H9 (cell line): ENCODE measurements at regions not wholly inside any gene's neighbourhood (a gene's known extent, or its start where the extent isn't known, plus 50 kb on each side); places are given as distances from the start of the nearest gene placed in this dataset.

ENCODE experiments used
- DNase-seq: peaks from one replicate; pipeline ENCODE4 v3.0.0-alpha.2; 2017
- H2AFZ ChIP-seq: one replicate; pipeline ENCODE4 v1.6.1; 2013; ENCODE audit warnings: mild to moderate bottlenecking, low read length, control low read depth, moderate library complexity
- H2AK5ac ChIP-seq: 2 replicates; pipeline ENCODE4 v1.6.1; 2013; ENCODE audit warnings: low read length, control low read depth, mixed read lengths; ENCODE audit not compliant: insufficient read length
- H2BK120ac ChIP-seq: one replicate; pipeline ENCODE4 v1.6.1; 2013; ENCODE audit warnings: low read depth, mild to moderate bottlenecking, low read length, control low read depth, inconsistent platforms; ENCODE audit not compliant: poor library complexity, severe bottlenecking
- H2BK12ac ChIP-seq: 2 replicates; pipeline ENCODE4 v1.6.1; 2013; ENCODE audit warnings: low read length, control low read depth, mixed read lengths, low read depth; ENCODE audit not compliant: insufficient read length
- H2BK15ac ChIP-seq: 2 replicates; pipeline ENCODE4 v1.6.1; 2013; ENCODE audit warnings: low read depth, low read length, control low read depth
- H2BK20ac ChIP-seq: one replicate; pipeline ENCODE4 v1.6.1; 2013; ENCODE audit warnings: low read depth, mild to moderate bottlenecking, low read length, control low read depth, inconsistent platforms; ENCODE audit not compliant: poor library complexity, severe bottlenecking
- H2BK5ac ChIP-seq: 2 replicates; pipeline ENCODE4 v1.6.1; 2013; ENCODE audit warnings: low read length, control low read depth, mixed read lengths; ENCODE audit not compliant: insufficient read length
- H3K14ac ChIP-seq: 2 replicates; pipeline ENCODE4 v1.6.1; 2013; ENCODE audit warnings: low read length, control low read depth; ENCODE audit not compliant: insufficient read depth
- H3K18ac ChIP-seq: 2 replicates; pipeline ENCODE4 v1.6.1; 2013; ENCODE audit warnings: low read depth, mild to moderate bottlenecking, mixed read lengths, low read length, control low read depth; ENCODE audit not compliant: insufficient read length
- H3K23ac ChIP-seq: 2 replicates; pipeline ENCODE4 v1.6.1; 2013; ENCODE audit warnings: low read length, control low read depth, mixed read lengths, low read depth; ENCODE audit not compliant: insufficient read length
- H3K23me2 ChIP-seq: 2 replicates; pipeline ENCODE4 v1.6.1; 2013; ENCODE audit warnings: low read depth, mild to moderate bottlenecking, mixed read lengths, low read length, control low read depth; ENCODE audit not compliant: insufficient read length, poor library complexity, severe bottlenecking
- H3K27ac ChIP-seq: 2 replicates; pipeline ENCODE4 v1.5.1; 2013; ENCODE audit warnings: low read length, control low read depth, mixed read lengths, low read depth; ENCODE audit not compliant: insufficient read length
- H3K27me3 ChIP-seq: 2 replicates; pipeline ENCODE4 v1.6.1; 2013; ENCODE audit warnings: low read length, control low read depth, inconsistent platforms; ENCODE audit not compliant: insufficient read depth
- H3K4ac ChIP-seq: 2 replicates; pipeline ENCODE4 v1.6.1; 2013; ENCODE audit warnings: low read depth, mild to moderate bottlenecking, control low read depth, inconsistent platforms, low read length, moderate library complexity
- H3K4me1 ChIP-seq: 2 replicates; pipeline ENCODE4 v1.6.1; 2013; ENCODE audit warnings: low read length, control low read depth, inconsistent platforms; ENCODE audit not compliant: insufficient read depth
- H3K4me2 ChIP-seq: 2 replicates; pipeline ENCODE4 v1.6.1; 2013; ENCODE audit warnings: low read length, control low read depth, mixed read lengths; ENCODE audit not compliant: insufficient read length, insufficient read depth
- H3K56ac ChIP-seq: 2 replicates; pipeline ENCODE4 v1.6.1; 2013; ENCODE audit warnings: low read depth, mild to moderate bottlenecking, mixed read lengths, low read length, control low read depth; ENCODE audit not compliant: insufficient read length
- H3K79me1 ChIP-seq: 2 replicates; pipeline ENCODE4 v1.6.1; 2013; ENCODE audit warnings: low read depth, mild to moderate bottlenecking, moderate library complexity, low read length, control low read depth, inconsistent platforms; ENCODE audit not compliant: insufficient read depth, poor library complexity, severe bottlenecking
- H3K79me2 ChIP-seq: 2 replicates; pipeline ENCODE4 v1.6.1; 2013; ENCODE audit warnings: low read length, control low read depth, inconsistent platforms; ENCODE audit not compliant: insufficient read depth
- H3K9ac ChIP-seq: 2 replicates; pipeline ENCODE4 v1.6.1; 2013; ENCODE audit warnings: low read length, control low read depth, mixed read lengths; ENCODE audit not compliant: insufficient read length; ENCODE audit errors: extremely low read depth
- H3K9me3 ChIP-seq: one replicate; pipeline ENCODE4 v1.6.1; 2013; ENCODE audit warnings: low read depth, low read length, inconsistent platforms; ENCODE audit not compliant: control insufficient read depth
- H3T11ph ChIP-seq: one replicate; pipeline ENCODE4 v1.6.1; 2013; ENCODE audit warnings: mild to moderate bottlenecking, low read length, control low read depth, inconsistent platforms
- H4K20me1 ChIP-seq: one replicate; pipeline ENCODE4 v1.6.1; 2013; ENCODE audit not compliant: control insufficient read depth, insufficient read length, insufficient read depth
- H4K5ac ChIP-seq: 2 replicates; pipeline ENCODE4 v1.6.1; 2013; ENCODE audit warnings: low read depth, mild to moderate bottlenecking, mixed read lengths, low read length, control low read depth; ENCODE audit not compliant: insufficient read length
- H4K8ac ChIP-seq: replicated peaks from 2 replicates; pipeline ENCODE4 v1.6.1; 2013; ENCODE audit warnings: low read length, control low read depth, mixed read lengths, low read depth; ENCODE audit not compliant: insufficient read length
- H4K91ac ChIP-seq: 2 replicates; pipeline ENCODE4 v1.6.1; 2013; ENCODE audit warnings: low read depth, mild to moderate bottlenecking, moderate library complexity, mixed read lengths, low read length, control low read depth; ENCODE audit not compliant: insufficient read length
- H3K27ac Mint-ChIP-seq, 3 experiments: 2 replicates in 2 of 3; 3 replicates in 1 of 3; pipeline ENCODE4 v1.8.0; 2020 to 2021; ENCODE audit warnings: mixed read lengths in 3 of 3, mild to moderate bottlenecking in 1 of 3, moderate library complexity in 1 of 3
- H3K27me3 Mint-ChIP-seq: 2 replicates; pipeline ENCODE4 v1.8.0; 2021; ENCODE audit warnings: low read depth, mild to moderate bottlenecking, moderate library complexity, mixed read lengths
- H3K36me3 Mint-ChIP-seq, 3 experiments: 2 replicates in 2 of 3; 3 replicates in 1 of 3; pipeline ENCODE4 v1.8.0; 2020 to 2021; ENCODE audit warnings: low read depth in 3 of 3, mixed read lengths in 3 of 3; ENCODE audit not compliant: insufficient read depth in 1 of 3
- H3K4me1 Mint-ChIP-seq, 2 experiments: 2 replicates each; pipeline ENCODE4 v1.8.0; 2020; ENCODE audit warnings: mixed read lengths in 2 of 2
- H3K4me3 Mint-ChIP-seq, 2 experiments: 2 replicates in 1 of 2; 3 replicates in 1 of 2; pipeline ENCODE4 v1.8.0; 2020 to 2021; ENCODE audit warnings: mild to moderate bottlenecking in 2 of 2, mixed read lengths in 2 of 2, moderate library complexity in 1 of 2
- H3K9me3 Mint-ChIP-seq, 2 experiments: 2 replicates in 1 of 2; 3 replicates in 1 of 2; pipeline ENCODE4 v1.8.0; 2020; ENCODE audit warnings: mild to moderate bottlenecking in 2 of 2, mixed read lengths in 2 of 2, moderate library complexity in 1 of 2
- WGBS: extraction: QIAGEN DNeasy Blood & Tissue Kit; methylation state at CpG from one replicate; pipeline ENCODE4 v1.1.7; 2013; ENCODE audit warnings: missing lambda C conversion rate, low lambda C conversion rate, mixed read lengths; ENCODE audit not compliant: insufficient read length; ENCODE audit errors: extremely low coverage; 5-methylcytosine and 5-hydroxymethylcytosine counted together
- TF ChIP-seq, protein P1 (sequence below): fragments of 200-600 bp; sonication (generic); conservative IDR thresholded peaks from 3 replicates; pipeline ENCODE4 v1.8.0; 2021; ENCODE audit warnings: antibody characterized with exemption, mild to moderate bottlenecking

DNA sequence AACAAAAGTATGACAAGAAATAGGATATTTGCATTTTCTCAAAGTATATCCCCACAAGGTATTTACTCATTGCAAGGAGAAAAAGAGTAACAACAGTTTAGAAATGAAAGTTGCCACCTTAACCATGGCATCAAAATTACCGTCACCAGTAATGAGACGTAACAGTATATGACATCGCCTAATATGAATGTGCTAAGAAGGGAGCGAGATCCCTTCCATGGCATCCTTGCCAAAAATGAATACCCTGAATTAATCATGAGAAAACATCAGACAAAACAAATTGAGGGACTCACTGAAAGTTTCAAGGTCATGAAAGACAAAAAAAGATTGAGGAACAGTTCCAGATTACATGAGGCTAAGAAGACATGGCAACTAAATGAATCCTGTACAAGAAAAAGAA lies 78.9 kb upstream of the MROH9 start:
- Histone ChIP-seq H3K27ac (no peak overlapping the region), H3K27me3 (no peaks in the 10 kb centered on the region), H2BK20ac (no peak overlapping the region), H2BK12ac (no peak overlapping the region), H3K23me2 (no peaks in the 10 kb centered on the region), H2AFZ (no peak overlapping the region), H3K9ac (no peak overlapping the region), H3K4me1 (no peaks in the 10 kb centered on the region), H3K79me1 (no peaks in the 10 kb centered on the region), H3K23ac (no peak overlapping the region), H4K8ac (no peak overlapping the region), H3K18ac (no peak overlapping the region), H3K4me2 (no peak overlapping the region), H2BK5ac (no peak overlapping the region), H3T11ph (no peak overlapping the region), H3K9me3 (no peaks in the 10 kb centered on the region), H2AK5ac (no peak overlapping the region), H4K20me1 (no peaks in the 10 kb centered on the region), H4K91ac (no peak overlapping the region), H4K5ac (no peak overlapping the region), H3K56ac (no peak overlapping the region), H3K14ac (no peak overlapping the region), H3K4ac (no peak overlapping the region), H3K79me2 (no peaks in the 10 kb centered on the region), H2BK120ac (no peak overlapping the region), H2BK15ac (no peak overlapping the region)
- Mint-ChIP-seq H3K27me3 (peaks cover 12% of the 10 kb centered on the region), H3K36me3 (no peaks in the 10 kb centered on the region), H3K4me3 (no peak overlapping the region), H3K4me1 (no peaks in the 10 kb centered on the region), H3K9me3 (no peaks in the 10 kb centered on the region), H3K27ac (no peak overlapping the region)
- TF ChIP-seq, protein P1, sequence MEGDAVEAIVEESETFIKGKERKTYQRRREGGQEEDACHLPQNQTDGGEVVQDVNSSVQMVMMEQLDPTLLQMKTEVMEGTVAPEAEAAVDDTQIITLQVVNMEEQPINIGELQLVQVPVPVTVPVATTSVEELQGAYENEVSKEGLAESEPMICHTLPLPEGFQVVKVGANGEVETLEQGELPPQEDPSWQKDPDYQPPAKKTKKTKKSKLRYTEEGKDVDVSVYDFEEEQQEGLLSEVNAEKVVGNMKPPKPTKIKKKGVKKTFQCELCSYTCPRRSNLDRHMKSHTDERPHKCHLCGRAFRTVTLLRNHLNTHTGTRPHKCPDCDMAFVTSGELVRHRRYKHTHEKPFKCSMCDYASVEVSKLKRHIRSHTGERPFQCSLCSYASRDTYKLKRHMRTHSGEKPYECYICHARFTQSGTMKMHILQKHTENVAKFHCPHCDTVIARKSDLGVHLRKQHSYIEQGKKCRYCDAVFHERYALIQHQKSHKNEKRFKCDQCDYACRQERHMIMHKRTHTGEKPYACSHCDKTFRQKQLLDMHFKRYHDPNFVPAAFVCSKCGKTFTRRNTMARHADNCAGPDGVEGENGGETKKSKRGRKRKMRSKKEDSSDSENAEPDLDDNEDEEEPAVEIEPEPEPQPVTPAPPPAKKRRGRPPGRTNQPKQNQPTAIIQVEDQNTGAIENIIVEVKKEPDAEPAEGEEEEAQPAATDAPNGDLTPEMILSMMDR: no peak
- DNase-seq: no peak
- no CpG with 5 or more reads among the region's 4 CpGs for WGBS
